ENCODE measurements at regions not wholly inside any gene's neighbourhood (a gene's known extent, or its start where the extent isn't known, plus 50 kb on each side); places are given as distances from the start of the nearest gene placed in this dataset.

DNA sequence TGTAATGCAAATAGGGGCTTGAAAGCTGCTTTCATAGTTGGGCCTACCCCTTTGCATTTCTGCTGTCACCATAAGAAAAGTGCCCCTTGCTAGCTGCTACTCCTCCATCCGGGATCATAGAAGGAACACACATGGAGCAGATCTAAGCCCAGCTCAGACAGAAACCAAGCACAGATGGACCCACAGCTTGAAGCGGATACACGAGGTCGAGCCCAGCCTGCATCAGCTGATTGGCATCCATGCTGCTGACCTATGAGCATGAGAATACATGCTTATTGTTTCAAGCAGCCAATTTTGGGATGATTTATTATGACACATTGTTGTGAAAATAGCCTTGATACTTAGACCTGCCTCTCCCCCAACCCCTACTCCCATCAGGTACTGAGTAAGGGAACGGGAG lies 109.2 kb downstream of the ZNF467 start:
- TF ChIP-seq, protein P1, sequence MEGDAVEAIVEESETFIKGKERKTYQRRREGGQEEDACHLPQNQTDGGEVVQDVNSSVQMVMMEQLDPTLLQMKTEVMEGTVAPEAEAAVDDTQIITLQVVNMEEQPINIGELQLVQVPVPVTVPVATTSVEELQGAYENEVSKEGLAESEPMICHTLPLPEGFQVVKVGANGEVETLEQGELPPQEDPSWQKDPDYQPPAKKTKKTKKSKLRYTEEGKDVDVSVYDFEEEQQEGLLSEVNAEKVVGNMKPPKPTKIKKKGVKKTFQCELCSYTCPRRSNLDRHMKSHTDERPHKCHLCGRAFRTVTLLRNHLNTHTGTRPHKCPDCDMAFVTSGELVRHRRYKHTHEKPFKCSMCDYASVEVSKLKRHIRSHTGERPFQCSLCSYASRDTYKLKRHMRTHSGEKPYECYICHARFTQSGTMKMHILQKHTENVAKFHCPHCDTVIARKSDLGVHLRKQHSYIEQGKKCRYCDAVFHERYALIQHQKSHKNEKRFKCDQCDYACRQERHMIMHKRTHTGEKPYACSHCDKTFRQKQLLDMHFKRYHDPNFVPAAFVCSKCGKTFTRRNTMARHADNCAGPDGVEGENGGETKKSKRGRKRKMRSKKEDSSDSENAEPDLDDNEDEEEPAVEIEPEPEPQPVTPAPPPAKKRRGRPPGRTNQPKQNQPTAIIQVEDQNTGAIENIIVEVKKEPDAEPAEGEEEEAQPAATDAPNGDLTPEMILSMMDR (IDR thresholded peaks at IDR 0.05): no peak
- no peak for TF ChIP-seq POLR2A (IDR thresholded peaks at IDR 0.05)
